PC-3 (cell line): ENCODE measurements at regions not wholly inside any gene's neighbourhood (a gene's known extent, or its start where the extent isn't known, plus 50 kb on each side); places are given as distances from the start of the nearest gene placed in this dataset.

Experiments used
- ATAC-seq: fragments of 200-7000 bp; cut with Tn5 transposase; 2 replicates; pipeline ENCODE4 v1.9.1; 2020; ENCODE audit warnings: mild to moderate bottlenecking, moderate library complexity
- BruUV-seq: library from RNA; stranded (reverse); fragments of 400-500 nt; replicated peaks from 2 replicates; lab custom pipeline; 2021; lab: Mats Ljungman, UMichigan
- CTCF ChIA-PET: fragments of 300-600 bp; sonication (Branson Sonifier 250); formaldehyde crosslinking; loops from one replicate; lab custom pipeline; 2022; ENCODE audit warnings: antibody characterized with exemption; lab: Charles Lee
- POLR2A ChIA-PET: fragments of 300-600 bp; sonication (Branson Sonifier 250); formaldehyde crosslinking; loops from one replicate; lab custom pipeline; 2022; ENCODE audit warnings: antibody characterized with exemption; ENCODE audit not compliant: unreplicated experiment; lab: Charles Lee
- DNase-seq: peaks from one replicate; pipeline ENCODE4 v3.0.0-alpha.2; 2015
- H2AFZ ChIP-seq: fragments of 300-600 bp; sonication (generic); 2 replicates; pipeline ENCODE4 v1.6.0; 2016; ENCODE audit warnings: antibody characterized with exemption, low read length
- H3F3A ChIP-seq: fragments of 300-600 bp; sonication (generic); one replicate; pipeline ENCODE4 v1.6.0; 2017; ENCODE audit warnings: antibody characterized with exemption, low read length, control low read depth, mild to moderate bottlenecking; ENCODE audit not compliant: unreplicated experiment
- H3K27ac ChIP-seq: fragments of 300-600 bp; sonication (generic); 2 replicates; pipeline ENCODE4 v1.5.1; 2016; ENCODE audit warnings: mild to moderate bottlenecking, low read length
- H3K27me3 ChIP-seq: fragments of 300-600 bp; sonication (generic); 2 replicates; pipeline ENCODE4 v1.6.1; 2016; ENCODE audit warnings: low read length, mixed read lengths
- H3K36me3 ChIP-seq: fragments of 300-600 bp; sonication (generic); 2 replicates; pipeline ENCODE4 v1.6.1; 2016; ENCODE audit warnings: low read depth, mixed run types, low read length, mixed read lengths
- H3K4me1 ChIP-seq: fragments of 300-600 bp; sonication (generic); 2 replicates; pipeline ENCODE4 v1.5.1; 2016; ENCODE audit warnings: low read length; ENCODE audit not compliant: insufficient read depth
- H3K4me2 ChIP-seq: fragments of 300-600 bp; sonication (generic); 2 replicates; pipeline ENCODE4 v1.6.0; 2016; ENCODE audit warnings: low read length
- H3K4me3 ChIP-seq: fragments of 300-600 bp; sonication (generic); 2 replicates; pipeline ENCODE4 v1.5.1; 2016; ENCODE audit warnings: mild to moderate bottlenecking, low read length, mixed read lengths
- H3K79me2 ChIP-seq: fragments of 300-600 bp; sonication (generic); 2 replicates; pipeline ENCODE4 v1.6.1; 2017; ENCODE audit warnings: low read length, mixed read lengths
- H3K9ac ChIP-seq: fragments of 300-600 bp; sonication (generic); 2 replicates; pipeline ENCODE4 v1.6.0; 2016; ENCODE audit warnings: mild to moderate bottlenecking, low read length
- H3K9me2 ChIP-seq: fragments of 300-600 bp; sonication (generic); replicated peaks from 2 replicates; pipeline ENCODE4 v1.6.1; 2016; ENCODE audit warnings: mixed run types, low read length, mixed read lengths
- H3K9me3 ChIP-seq: fragments of 300-600 bp; sonication (generic); 2 replicates; pipeline ENCODE4 v1.6.1; 2016; ENCODE audit warnings: low read length, mixed read lengths
- H4K20me1 ChIP-seq: fragments of 300-600 bp; sonication (generic); 2 replicates; pipeline ENCODE4 v1.6.1; 2016; ENCODE audit warnings: low read length, mixed read lengths
- CTCF ChIP-seq: fragments of 300-600 bp; sonication (generic); conservative IDR thresholded peaks from 2 replicates; pipeline ENCODE4 v1.5.1; 2017; ENCODE audit warnings: antibody characterized with exemption, low read depth, mild to moderate bottlenecking, low read length
- EZH2 ChIP-seq: fragments of 300-600 bp; sonication (generic); IDR thresholded peaks from one replicate; pipeline ENCODE4 v1.6.1; 2017; ENCODE audit warnings: antibody characterized with exemption, mild to moderate bottlenecking, low read length; ENCODE audit not compliant: unreplicated experiment
- EZH2phosphoT487 ChIP-seq: fragments of 300-600 bp; sonication (generic); IDR thresholded peaks from 2 replicates; pipeline ENCODE4 v1.6.1; 2018; ENCODE audit warnings: mild to moderate bottlenecking, antibody characterized with exemption, low read length, borderline replicate concordance
- intact Hi-C: fragments of 100-400 bp; cut with micrococcal nuclease; formaldehyde crosslinking; loops from 2 replicates; pipeline ENCODE4 v1.9.0; 2023

- no peak for DNase-seq
- no peaks in the 10 kb centered on the region for H4K20me1 ChIP-seq
- no peak overlapping the region for H3K4me2 ChIP-seq
- CTCF ChIA-PET = no interaction called here
- H3K9me2 ChIP-seq = no peaks in the 10 kb centered on the region
- no peak overlapping the region for H3K27ac ChIP-seq
- H3K9ac ChIP-seq = no peak overlapping the region
- no peaks in the 10 kb centered on the region for H3F3A ChIP-seq
- BruUV-seq = no TSS peak
- H3K4me3 ChIP-seq = no peak overlapping the region
- ATAC-seq = no peak
- no peaks in the 10 kb centered on the region for H3K79me2 ChIP-seq
- POLR2A ChIA-PET = no interaction called here
- intact Hi-C loops = no loop called here
- H3K4me1 ChIP-seq = no peaks in the 10 kb centered on the region
- no peak overlapping the region for H2AFZ ChIP-seq
- H3K9me3 ChIP-seq = no peaks in the 10 kb centered on the region
- TF ChIP-seq EZH2phosphoT487 (no peak), EZH2 (no peak), CTCF (no peak)
- H3K36me3 ChIP-seq = no peaks in the 10 kb centered on the region
- no peaks in the 10 kb centered on the region for H3K27me3 ChIP-seq
These were observed 153.4 kb upstream of the TSHZ3 start for GRCh38 chr19:31502536-31503170.

- no TSS peak for BruUV-seq
- H3K4me3 ChIP-seq = no peak overlapping the region
- CTCF ChIA-PET = no interaction called here
- H2AFZ ChIP-seq = no peak overlapping the region
- H3K9me3 ChIP-seq = no peaks in the 10 kb centered on the region
- no peaks in the 10 kb centered on the region for H3K79me2 ChIP-seq
- no peaks in the 10 kb centered on the region for H3F3A ChIP-seq
- POLR2A ChIA-PET = no interaction called here
- no peak for ATAC-seq
- H4K20me1 ChIP-seq = no peaks in the 10 kb centered on the region
- no peak overlapping the region for H3K4me2 ChIP-seq
- intact Hi-C loops = no loop called here
- H3K9ac ChIP-seq = no peak overlapping the region
- DNase-seq = no peak
- no peak overlapping the region for H3K27ac ChIP-seq
- no peaks in the 10 kb centered on the region for H3K9me2 ChIP-seq
- H3K4me1 ChIP-seq = no peaks in the 10 kb centered on the region
- H3K36me3 ChIP-seq = no peaks in the 10 kb centered on the region
- H3K27me3 ChIP-seq = no peaks in the 10 kb centered on the region
- TF ChIP-seq EZH2 = no peak
- TF ChIP-seq CTCF = no peak
- TF ChIP-seq EZH2phosphoT487 = no peak
These were observed 154.0 kb upstream of the TSHZ3 start for GRCh38 chr19:31503211-31503610.

GRCh38 chr19:31504221-31504620 is 155.0 kb upstream of the TSHZ3 start:
- Histone ChIP-seq H3K4me1 (no peaks in the 10 kb centered on the region), H3K36me3 (no peaks in the 10 kb centered on the region), H3K27ac (no peak overlapping the region), H3K27me3 (no peaks in the 10 kb centered on the region), H3K9ac (no peak overlapping the region), H3F3A (no peaks in the 10 kb centered on the region), H3K79me2 (no peaks in the 10 kb centered on the region), H3K4me2 (no peak overlapping the region), H3K9me2 (no peaks in the 10 kb centered on the region), H3K9me3 (no peaks in the 10 kb centered on the region), H2AFZ (no peak overlapping the region), H4K20me1 (no peaks in the 10 kb centered on the region), H3K4me3 (no peak overlapping the region)
- ATAC-seq (no peak), DNase-seq (no peak)
- POLR2A ChIA-PET = no interaction called here
- no peak for TF ChIP-seq CTCF
- TF ChIP-seq EZH2 = no peak
- TF ChIP-seq EZH2phosphoT487 = no peak
- CTCF ChIA-PET = no interaction called here
- intact Hi-C loops = no loop called here
- no TSS peak for BruUV-seq
